Upper lobe of right lung (tissue), 1 donor: ENCODE measurements at regions not wholly inside any gene's neighbourhood (a gene's known extent, or its start where the extent isn't known, plus 50 kb on each side); places are given as distances from the start of the nearest gene placed in this dataset.

Experiments used
- ATAC-seq: fragments of 200-7000 bp; cut with Tn5 transposase; one replicate; pipeline ENCODE4 v1.9.1; 2020; ENCODE audit warnings: mild to moderate bottlenecking, moderate library complexity
- DNase-seq: peaks from one replicate; pipeline ENCODE4 v3.0.0-alpha.2; 2020
- H3K27ac ChIP-seq: fragments of 200-600 bp; one replicate; pipeline ENCODE4 v1.8.0; 2022
- H3K27me3 ChIP-seq: fragments of 200-600 bp; one replicate; pipeline ENCODE4 v1.8.0; 2022; ENCODE audit warnings: mild to moderate bottlenecking
- H3K36me3 ChIP-seq: fragments of 200-600 bp; one replicate; pipeline ENCODE4 v1.8.0; 2022
- H3K4me1 ChIP-seq: fragments of 200-600 bp; one replicate; pipeline ENCODE4 v1.8.0; 2022
- H3K4me3 ChIP-seq: fragments of 200-600 bp; one replicate; pipeline ENCODE4 v1.8.0; 2022; ENCODE audit warnings: mild to moderate bottlenecking
- H3K9me3 ChIP-seq: fragments of 200-600 bp; one replicate; pipeline ENCODE4 v1.8.0; 2022
- intact Hi-C: fragments of 100-400 bp; cut with DNase I; formaldehyde crosslinking; loops from one replicate; pipeline ENCODE4 v1.11.0; 2022
- TF ChIP-seq, protein P1 (sequence below): fragments of 200-600 bp; IDR thresholded peaks from one replicate; pipeline ENCODE4 v1.8.0; 2022; ENCODE audit warnings: antibody characterized with exemption
- donor health status: DM: no; HTN: yes; CAD: no; lungs with severe emphysema.

DNA sequence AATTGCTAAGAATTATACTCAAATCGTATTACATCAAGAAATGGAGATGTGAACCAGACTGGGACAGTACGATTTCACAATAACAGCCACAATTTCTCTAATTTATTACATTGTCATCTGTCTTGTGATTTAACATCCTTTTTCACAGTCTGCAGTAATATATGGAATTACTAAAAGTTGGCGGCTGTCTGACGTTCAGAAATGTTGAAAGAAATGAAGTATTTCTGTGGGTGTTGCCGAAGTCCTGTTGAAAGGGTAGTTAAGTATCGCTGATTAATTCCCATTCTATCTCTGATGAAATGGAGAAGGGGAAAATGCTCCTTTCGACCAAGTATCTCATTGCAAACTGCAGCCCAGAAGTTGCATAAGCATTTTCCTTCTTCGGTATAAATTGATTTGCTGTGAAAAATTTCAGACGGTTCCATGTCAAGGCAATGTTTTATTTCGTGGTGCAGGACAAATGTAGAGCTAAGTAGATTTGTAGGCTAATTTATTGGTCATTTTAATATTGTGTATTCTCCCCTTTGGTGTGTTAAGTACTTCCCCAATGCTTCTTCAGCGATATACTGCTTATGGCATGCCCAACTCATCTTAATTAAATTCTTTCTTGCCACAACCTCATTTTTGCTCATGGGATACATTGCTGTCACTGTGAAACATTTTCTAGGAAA is 775.2 kb upstream of the RBFOX1 start:
- TF ChIP-seq, protein P1, sequence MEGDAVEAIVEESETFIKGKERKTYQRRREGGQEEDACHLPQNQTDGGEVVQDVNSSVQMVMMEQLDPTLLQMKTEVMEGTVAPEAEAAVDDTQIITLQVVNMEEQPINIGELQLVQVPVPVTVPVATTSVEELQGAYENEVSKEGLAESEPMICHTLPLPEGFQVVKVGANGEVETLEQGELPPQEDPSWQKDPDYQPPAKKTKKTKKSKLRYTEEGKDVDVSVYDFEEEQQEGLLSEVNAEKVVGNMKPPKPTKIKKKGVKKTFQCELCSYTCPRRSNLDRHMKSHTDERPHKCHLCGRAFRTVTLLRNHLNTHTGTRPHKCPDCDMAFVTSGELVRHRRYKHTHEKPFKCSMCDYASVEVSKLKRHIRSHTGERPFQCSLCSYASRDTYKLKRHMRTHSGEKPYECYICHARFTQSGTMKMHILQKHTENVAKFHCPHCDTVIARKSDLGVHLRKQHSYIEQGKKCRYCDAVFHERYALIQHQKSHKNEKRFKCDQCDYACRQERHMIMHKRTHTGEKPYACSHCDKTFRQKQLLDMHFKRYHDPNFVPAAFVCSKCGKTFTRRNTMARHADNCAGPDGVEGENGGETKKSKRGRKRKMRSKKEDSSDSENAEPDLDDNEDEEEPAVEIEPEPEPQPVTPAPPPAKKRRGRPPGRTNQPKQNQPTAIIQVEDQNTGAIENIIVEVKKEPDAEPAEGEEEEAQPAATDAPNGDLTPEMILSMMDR, result no peak
- Histone ChIP-seq H3K4me3 (no peak overlapping the region), H3K4me1 (no peaks in the 10 kb centered on the region), H3K9me3 (no peaks in the 10 kb centered on the region), H3K27me3 (no peaks in the 10 kb centered on the region), H3K36me3 (no peaks in the 10 kb centered on the region), H3K27ac (no peak overlapping the region)
- no peak for DNase-seq
- no peak for ATAC-seq
- intact Hi-C loops, result no loop called here

DNA sequence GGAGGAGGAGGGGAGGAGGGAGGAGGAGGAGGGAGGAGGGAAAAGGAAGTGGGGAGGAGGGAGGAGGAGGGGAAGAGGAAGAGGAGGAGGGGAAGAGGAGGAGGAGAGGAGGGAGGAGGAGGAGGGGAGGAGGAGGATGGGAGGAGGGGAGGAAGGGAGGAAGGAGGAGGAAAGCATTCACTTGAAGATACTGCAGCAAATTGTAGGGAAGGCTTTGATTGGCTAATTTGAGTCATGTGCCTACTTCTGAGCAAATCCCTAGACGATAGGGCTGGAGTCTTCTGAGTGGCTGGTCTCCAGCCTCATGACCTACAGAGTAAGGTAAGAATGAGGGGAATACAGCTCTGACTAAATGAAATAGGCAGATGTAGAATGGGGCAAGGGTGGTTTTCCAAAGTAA is 783.2 kb upstream of the RBFOX1 start:
- no peaks in the 10 kb centered on the region for H3K36me3 ChIP-seq
- H3K4me3 ChIP-seq, result no peak overlapping the region
- H3K9me3 ChIP-seq, result no peaks in the 10 kb centered on the region
- H3K4me1 ChIP-seq, result no peaks in the 10 kb centered on the region
- intact Hi-C loops, result no loop called here
- TF ChIP-seq, protein P1, result no peak
- no peak overlapping the region for H3K27ac ChIP-seq
- no peak for DNase-seq
- no peak for ATAC-seq
- no peaks in the 10 kb centered on the region for H3K27me3 ChIP-seq

DNA sequence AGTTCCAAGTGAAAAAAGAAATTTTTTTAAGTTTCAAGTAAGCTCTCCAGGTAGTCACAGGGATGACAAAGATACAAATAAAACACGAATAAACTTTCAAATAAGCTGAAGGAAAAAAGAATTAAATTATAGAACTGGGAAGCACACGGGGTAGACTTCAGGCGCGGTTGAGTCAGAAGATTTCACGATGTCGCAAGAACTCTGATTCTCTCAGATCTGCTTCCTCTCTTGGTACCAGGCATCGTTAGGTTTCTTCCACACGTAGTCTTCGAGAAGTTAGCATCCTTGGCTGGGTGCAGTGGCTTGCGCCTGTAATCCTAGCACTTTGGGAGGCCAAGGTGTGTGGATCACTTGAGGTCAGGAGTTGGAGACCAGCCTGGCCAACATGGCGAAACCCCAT is 784.1 kb upstream of the RBFOX1 start:
- DNase-seq (no peak), ATAC-seq (no peak)

DNA sequence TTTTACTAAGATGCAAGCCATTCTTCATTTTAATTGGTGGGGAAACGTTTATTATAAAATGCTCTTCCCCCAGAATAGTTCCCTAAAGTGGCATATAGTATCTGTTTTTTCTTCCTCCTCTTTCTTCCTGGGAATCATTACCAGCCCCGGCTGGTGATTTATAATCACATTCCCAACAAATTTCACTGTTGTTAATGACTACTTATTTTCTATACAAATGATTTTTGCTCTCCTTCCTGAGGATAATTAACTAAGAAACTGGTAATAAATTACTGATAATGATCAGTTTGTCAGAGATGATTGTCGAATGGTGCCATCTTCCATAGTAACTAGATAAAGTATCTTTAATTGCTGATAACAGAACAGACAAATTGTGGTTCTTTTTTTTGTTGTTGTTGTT is 785.5 kb upstream of the RBFOX1 start:
- Histone ChIP-seq H3K4me1 (no peaks in the 10 kb centered on the region), H3K9me3 (no peaks in the 10 kb centered on the region), H3K36me3 (no peaks in the 10 kb centered on the region), H3K27me3 (no peaks in the 10 kb centered on the region), H3K27ac (no peak overlapping the region), H3K4me3 (no peak overlapping the region)
- DNase-seq (no peak), ATAC-seq (no peak)
- TF ChIP-seq, protein P1, result no peak
- intact Hi-C loops, result no loop called here

More for the DNA sequence above, 784.1 kb upstream of the RBFOX1 start:
- Histone ChIP-seq H3K9me3 (no peaks in the 10 kb centered on the region), H3K27me3 (no peaks in the 10 kb centered on the region), H3K27ac (no peak overlapping the region), H3K4me1 (no peaks in the 10 kb centered on the region), H3K36me3 (no peaks in the 10 kb centered on the region), H3K4me3 (no peak overlapping the region)
- intact Hi-C loops, result no loop called here
- TF ChIP-seq, protein P1, result no peak

DNA sequence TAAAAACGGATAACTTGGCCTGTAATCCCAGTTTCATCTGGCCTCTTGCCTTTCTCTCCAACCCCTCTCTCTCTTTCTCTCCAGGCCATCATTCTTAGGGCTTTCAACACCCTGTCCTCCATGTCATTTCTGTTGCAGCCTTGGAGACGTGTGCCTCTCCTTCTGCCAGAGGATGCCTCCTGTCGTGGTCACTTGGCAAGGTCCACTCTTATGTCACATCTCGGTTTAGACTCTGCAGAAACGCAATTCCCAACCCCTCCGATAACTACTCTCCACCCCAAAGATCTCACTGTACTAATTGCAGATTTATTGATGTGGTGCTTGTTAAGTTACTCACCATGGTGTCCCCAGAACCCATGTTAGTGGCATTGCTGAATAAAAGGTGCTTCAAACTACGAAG is 787.3 kb upstream of the RBFOX1 start:
- TF ChIP-seq, protein P1, result no peak
- intact Hi-C loops, result no loop called here
- DNase-seq (no peak), ATAC-seq (no peak)
- Histone ChIP-seq H3K4me1 (no peaks in the 10 kb centered on the region), H3K27me3 (no peaks in the 10 kb centered on the region), H3K9me3 (no peaks in the 10 kb centered on the region), H3K36me3 (no peaks in the 10 kb centered on the region), H3K27ac (no peak overlapping the region), H3K4me3 (no peak overlapping the region)

DNA sequence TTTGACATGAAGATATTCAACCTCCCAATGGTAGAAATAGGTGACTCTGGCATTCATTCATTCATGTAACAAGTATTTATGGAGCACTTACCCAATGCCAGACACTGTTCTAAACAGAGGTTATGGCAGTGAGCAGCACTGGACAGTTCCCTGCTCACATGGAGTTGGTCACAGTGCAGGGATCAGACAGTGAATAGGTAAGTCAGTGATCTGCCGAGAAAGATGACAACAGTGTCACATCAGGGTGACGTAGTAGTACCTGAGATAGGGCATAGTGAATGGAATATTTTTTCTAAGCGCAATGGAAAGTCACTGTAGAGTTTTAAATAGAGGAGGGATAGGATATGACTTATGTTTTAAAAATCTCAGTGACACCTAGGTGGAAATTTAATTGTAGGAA is 791.4 kb upstream of the RBFOX1 start:
- DNase-seq (no peak), ATAC-seq (no peak)
- Histone ChIP-seq H3K27ac (no peak overlapping the region), H3K27me3 (no peaks in the 10 kb centered on the region), H3K36me3 (no peaks in the 10 kb centered on the region), H3K9me3 (no peaks in the 10 kb centered on the region), H3K4me1 (no peaks in the 10 kb centered on the region), H3K4me3 (no peak overlapping the region)
- TF ChIP-seq, protein P1, result no peak
- intact Hi-C loops, result no loop called here
